Stimulated activated CD8-positive, alpha-beta memory T cell treated with anti-CD3 and anti-CD28 coated beads, Interleukin-12 subunit alpha, Interleukin-12 subunit beta, amount 100 ng/mL, for 24 hours (primary cell): ENCODE measurements at regions not wholly inside any gene's neighbourhood (a gene's known extent, or its start where the extent isn't known, plus 50 kb on each side); places are given as distances from the start of the nearest gene placed in this dataset.
"Not testable (repeated sequence)": the region's sequence is repeated elsewhere in the genome, so short reads cannot be mapped to it uniquely, and the experiment has no call there.

Experiments used
- DNase-seq: peaks from one replicate; pipeline ENCODE4 v3.0.0-alpha.2; 2020; ENCODE audit errors: extremely low read depth

DNA sequence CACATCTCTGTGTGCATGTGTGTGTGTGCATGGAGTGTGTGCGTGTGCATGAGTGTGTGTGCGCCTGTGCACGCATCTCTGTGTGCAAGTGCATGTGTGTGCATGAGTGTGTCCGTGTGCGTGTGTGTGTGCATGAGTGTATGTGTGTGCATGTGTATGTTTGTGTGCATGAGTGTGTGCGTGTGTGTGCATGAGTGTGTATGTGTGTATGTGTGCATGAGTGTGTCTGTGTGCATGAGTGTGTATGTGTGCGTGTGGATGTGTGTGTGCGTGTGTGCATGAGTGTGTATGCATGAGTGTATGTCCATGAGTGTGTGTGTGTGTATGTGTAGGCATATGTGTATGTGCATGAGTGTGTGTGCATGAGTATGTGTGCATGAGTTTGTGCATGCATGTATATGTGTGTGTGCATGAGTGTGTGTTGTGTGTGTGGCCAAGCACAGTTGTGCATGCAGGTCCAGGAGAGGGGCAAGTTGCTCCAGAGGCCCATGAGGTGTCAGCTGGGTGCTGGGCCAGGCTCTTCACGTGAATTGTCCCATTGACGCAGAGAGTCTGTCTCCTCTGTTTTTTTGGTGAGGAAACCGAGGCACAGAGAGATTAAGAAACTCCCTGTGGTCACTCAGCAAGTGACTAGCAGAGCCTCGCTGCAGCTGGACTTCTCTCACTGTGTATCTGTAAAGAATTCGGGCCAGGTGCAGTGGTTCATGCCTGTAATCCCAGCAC, 75.5 kb downstream of the ASB1 start:
- DNase-seq, result no peak

DNA sequence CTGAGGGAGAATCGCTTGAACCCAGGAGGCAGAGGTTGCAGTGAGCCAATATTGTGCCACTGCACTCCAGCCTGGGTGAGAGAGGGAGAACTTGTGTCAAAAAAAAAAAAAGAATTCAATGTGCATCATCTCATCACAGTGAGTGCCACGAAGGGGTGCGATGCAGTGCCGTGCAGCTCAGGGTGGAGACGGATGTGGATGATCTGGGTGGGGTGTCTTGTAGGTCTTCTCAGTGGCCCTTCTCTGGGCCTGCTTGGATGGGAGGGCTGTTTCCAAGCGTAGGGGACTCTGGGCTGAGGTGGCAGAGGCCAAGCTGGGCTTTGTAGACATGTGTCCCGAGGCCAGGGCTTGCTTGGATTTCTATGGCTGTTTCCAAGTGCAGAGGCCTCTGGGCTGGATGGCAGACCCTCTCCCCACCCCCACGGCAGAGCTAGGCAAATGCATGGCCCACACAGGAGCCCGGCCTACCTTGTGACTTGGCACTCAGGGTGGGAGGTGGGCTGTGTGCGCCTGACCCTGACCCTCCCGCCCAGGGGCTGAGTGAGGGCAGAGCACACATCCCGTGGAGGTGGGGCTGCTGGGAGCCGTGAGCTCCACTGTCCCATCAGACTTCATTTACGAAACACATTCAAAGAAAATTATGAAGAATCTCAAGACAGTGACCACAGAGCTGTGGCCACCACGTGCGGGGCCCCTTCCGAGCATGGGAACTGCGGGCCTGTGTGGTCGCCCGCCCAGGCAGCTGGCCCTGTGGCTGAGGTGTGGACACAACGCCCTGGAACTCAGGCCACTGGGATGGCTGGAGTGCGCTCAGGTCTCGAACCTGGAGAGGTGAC, 76.4 kb downstream of the ASB1 start:
- no peak for DNase-seq

DNA sequence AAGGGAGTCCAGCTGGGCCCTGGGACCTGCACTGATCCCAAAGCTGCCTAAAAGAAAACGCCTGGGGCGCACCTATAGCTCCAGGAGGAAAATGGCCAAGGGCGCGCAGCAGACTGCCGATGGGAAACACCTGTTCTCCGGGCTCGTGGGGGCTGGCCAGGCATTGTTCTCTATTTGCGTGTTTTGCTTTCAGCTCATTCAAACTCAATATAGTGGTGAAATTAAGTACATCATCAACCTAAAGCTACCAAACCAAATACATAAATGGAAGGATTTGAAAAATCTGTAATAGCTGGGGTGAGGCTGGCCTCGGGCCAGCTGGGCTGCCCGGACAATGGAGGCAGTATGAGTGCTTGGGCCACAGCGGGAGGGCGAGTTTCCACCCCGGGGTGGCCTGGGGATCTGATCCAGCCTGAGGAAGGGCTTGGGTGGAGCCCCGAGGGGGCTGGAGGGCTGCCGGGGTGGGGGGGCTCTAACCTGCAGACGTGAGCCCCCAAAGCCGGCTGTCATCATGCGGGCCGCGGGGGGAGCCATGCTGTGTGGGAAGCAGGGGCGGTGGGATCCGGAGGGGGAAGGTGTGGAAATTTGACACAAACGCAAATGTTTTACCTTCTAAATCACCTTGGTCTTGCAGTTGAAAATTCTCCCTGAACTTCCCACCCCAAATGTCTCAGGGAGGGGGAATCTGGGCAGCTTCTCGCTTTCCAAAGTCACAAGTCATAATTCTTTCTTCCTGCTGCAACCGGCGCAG, 77.6 kb downstream of the ASB1 start:
- no peak for DNase-seq

DNA sequence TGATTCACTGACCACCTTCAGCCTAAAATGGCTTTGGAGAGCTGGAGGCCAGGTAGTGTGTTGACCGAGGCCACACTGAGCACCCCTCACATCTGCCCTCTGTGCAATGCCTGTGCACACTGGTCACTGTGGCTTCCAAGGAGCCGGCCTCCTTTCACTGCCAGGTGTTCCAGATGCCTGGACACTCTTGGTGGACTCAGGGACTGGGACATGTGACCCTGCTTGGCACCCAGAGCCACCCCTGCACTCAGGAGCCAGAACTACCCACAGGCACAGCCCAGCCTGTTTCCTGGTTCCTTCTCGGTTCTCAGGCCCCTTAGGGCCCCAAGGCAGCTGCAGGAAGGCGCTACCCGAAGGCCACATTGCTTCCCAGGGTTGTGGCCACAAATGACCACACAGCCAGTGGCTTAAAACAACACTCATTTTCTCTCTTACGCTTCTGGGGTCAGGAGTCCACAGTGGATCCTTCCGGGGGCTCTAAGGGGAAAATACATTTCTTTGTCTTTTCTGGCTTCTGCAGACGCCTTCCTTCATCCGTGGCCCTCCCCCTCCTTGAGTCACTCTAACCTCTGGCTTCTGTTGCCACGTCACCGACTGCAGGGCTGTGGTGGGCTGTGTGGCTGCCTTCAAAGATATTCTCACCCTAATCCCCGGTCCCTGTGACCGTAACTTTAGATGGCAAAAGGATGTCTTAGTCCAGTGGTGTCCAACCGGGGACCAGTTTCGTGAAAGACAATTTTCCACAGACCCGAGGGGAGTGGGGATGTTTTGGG, 78.6 kb downstream of the ASB1 start:
- DNase-seq, result no peak

DNA sequence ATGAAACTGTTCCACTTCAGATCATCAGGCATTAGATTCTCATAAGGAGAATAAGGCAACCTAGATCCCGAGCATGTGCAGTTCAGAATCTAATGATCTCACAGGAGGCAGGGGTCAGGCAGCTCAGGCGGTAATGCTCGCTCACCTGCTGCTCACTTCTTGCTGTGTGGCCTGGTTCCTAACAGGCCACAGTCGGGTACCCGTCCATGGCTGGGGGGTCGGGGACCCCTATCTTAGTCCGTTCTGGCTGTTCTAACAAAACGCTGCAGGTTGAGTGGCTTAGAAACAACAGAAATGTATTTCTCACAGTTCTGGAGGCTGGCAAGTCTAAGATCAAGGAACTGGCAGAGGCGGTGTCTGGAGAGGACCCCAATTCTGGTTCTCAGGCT, 79.2 kb downstream of the ASB1 start:
- no peak for DNase-seq

DNA sequence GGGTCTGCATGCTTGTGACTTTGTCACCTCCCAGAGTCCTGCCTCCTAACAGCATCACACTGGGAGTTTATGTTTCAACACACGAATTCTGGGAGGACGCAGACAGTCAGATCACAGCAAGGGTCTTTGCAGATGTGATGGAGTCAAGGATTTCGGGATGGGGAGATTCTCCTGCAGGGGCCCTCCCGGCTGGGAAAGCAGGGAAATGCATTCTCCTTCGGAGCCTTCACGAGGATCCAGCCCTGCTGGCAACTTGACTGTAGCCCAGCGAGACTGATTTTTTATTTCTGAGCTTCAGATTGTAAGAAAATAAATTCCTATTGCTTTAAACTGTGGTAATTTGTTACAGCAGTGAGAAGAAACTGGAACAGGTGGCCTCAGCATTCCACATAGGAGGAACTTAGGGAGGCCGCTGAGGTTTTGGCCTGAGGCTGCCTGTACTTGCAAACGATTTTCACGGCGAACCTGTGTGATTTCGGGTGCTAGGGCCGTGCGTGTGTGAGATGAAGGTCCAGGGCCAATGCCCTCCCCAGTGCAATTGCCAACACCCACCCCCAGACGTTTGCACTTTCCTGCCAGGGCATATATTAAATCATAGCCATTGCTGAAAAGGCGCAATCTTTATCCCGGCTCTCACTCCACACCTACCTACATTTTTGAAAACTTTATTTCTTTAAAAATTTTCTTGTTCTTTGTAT, 79.8 kb downstream of the ASB1 start:
- no peak for DNase-seq

DNA sequence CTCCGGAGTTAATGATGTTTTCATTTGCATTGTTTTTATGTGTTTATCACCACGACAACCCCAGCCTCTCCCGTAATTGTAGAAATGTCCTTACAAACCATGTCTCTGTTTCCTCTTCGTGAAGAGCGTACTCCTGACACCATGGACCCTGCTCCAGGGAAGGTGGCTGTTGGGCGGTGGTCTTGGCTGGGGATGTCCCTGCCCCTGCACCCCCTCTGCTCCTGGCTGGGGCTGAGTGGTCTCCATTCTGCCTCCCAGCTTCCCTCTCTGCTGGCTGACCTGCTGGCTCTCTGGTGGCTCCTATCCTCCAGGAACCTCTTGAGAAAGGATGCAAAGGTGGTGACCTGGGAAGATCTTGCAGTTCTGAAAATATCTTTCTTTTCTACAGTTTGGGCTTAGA, 81.1 kb downstream of the ASB1 start:
- DNase-seq, result no peak

DNA sequence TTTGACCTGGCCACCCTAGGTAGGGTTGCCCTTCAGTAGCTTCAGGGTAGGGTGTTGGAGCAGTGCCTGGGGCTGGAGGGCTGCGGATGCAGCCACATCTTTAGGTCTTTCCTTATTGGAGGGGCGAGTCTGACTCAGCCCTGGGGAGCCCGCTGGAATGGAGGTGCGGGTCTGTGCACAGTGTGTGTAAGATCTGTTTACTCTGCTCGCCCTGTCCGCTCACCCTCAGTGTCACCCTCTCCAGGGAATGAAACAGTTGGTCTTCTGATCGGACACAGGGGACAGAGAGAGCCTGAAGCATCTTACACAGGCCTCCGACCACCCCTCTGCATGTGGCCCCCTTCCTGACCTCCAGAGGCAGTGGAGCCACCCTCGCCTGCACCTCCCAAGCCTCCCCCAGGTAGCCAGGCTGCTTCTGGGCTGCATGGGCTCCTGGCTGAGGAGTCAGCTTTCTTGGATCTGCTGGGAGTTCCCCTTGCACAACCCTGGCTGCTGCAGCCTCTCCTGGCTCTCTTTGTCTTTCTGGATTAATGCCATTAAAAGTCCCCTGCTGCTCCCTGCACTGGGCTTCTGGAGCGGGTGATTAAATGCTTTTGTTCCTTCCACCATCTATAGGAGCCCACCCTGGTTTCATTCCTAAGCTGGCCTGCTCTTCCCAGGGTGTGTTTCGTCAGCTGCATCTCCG, 82.6 kb downstream of the ASB1 start:
- DNase-seq, result no peak

DNA sequence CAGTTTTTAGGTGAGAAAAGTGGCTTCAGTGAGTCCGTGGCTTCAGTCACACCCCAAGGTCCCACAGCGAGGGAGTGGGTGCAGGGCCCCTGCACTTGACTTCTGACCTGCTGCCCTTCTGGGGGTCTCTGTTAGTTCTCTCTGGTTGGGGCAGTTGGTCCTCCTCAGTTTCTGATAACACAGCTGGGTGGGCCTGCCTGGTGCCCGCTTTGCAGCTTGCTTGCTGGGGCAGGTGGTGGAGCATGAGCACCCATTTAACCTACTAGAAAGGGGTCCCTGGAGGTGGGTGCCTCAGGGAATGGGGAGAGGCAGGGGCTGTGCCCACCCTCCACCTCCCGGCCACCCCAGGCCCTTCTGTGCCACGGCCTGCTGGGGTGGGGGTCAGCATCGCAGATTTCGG, 83.2 kb downstream of the ASB1 start:
- no peak for DNase-seq

DNA sequence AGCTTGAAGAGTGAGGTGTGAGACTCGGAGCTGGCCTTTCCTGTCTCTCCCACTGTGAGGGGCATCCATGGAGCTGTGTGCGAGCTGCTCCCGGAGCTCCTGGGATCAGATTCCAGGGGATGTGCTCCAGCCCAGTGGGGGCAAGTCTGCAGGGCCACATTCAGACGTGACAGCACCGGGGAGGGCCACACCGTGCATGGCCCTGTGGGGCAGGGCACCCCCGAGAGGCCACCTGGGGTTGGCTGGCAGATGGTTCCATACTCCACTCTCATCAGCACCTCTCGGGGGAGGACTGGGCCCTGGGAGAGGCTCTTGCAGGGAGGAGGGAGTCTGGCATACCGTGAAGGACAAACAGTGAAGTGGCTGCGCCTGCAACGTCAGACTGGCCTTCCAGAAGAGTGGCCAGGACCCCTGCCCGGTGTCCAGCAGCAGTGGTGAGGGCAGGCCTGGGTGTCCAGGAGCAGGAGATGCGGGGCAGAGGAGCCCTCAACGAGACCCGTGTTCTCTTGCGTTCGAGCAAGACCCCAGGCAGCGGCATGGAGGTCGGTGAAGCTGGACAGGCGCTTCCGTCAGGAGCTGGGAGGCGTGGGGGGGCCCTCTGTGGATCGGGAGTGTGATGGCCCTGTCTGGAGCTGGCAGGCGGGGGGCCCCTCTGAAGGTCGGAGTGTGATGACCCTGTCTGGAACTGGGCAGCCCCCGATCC, 84.3 kb downstream of the ASB1 start:
- DNase-seq, result no peak

DNA sequence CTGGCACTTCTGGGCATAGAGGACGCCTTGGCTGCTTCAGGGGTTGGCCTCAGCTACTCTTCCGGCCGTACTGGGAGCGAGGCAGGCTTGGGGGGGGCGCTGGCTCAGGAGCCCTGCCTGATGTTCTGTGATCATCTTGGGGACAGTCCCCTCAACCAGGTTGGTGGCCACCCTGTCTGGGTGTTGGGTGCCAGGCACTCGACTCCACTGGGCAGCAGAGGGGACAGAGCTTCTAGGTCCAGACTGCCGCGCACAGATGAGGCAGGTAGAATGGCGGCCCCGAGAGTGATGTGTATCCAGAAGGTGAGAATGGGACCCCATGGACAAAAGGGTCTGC, 84.9 kb downstream of the ASB1 start:
- no peak for DNase-seq

DNA sequence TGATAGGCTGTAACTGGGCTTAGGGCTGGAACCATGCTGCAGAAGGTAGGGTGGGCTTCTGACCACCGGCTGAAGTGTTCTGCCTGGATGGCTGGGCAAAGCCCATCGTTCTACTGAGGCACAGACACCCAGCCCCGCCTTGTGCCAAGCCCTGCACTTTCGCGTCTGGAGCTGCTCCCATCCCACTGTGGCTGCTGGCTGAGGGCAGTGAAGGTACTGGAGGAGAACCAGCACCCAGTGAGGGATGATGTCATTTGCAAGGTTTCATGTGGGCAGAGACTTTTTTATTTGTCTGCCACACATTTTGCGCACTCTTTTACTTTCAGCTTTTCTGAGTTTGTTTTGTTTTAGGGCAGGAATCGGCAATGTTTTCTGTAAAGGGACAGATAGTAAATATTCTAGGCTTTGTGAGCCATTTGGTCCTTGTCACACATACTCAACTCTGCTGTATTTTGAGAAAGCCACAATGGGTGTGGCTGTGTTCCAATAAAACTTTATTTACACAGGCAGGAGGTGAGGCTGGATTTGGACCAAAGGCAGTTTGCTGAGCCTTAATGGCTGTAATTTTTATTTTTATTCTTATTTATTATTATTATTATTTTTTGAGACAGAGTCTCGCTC, 85.6 kb downstream of the ASB1 start:
- DNase-seq, result no peak

DNA sequence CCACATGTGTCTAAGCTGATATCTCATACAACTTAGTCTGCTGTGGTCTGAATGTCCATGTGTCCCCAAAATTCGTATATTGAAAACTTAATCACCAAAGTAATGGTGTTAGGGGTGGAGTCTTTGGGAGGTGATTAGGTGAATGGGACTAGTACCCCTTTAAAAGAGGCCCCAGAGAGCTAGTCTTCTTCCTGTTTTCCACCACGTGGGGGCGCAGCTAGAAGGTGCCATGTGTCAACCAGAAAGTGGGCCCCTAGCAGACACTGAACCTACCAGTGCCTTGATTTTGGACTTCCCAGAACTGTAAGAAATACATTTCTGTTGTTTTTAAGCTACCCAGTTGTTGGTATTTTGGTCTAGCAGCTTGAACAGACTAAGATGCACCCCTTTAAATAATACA, 86.6 kb downstream of the ASB1 start:
- DNase-seq, result no peak

DNA sequence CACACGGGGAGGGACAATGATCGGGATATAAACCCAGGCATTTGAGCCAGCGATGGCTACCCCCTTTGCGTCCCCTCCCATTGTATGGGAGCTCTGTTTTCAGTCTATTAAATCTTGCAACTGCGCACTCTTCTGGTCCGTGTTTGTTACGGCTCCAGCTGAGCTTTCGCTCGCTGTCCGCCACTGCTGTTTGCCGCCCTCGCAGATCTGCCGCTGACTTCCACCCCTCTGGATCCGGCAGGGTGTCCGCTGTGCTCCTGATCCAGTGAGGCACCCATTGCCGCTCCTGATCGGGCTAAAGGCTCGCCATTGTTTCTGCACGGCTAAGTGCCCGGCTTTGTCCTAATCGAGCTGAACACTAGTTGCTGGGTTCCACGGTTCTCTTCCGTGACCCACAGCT, 87.3 kb downstream of the ASB1 start:
- not testable (repeated sequence) for DNase-seq

DNA sequence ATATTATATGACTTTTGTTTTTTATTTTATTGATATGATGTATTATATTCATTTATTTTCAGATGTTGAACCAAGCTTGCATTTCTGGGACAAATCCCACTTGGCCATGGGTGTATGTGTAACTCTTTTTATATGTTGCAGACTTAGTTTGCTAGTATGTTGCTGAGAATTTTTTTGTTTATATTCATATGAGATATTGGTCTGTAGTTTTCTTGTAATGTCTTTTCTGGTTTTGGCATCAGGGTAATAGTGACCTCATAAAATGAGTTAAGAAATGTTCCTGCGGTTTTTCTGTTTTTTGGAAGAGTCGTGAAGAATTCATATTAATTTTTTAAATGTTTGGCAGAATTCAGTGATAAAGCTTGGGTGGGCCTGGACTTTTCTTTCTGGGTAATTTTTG, 88.7 kb downstream of the ASB1 start:
- no peak for DNase-seq

DNA sequence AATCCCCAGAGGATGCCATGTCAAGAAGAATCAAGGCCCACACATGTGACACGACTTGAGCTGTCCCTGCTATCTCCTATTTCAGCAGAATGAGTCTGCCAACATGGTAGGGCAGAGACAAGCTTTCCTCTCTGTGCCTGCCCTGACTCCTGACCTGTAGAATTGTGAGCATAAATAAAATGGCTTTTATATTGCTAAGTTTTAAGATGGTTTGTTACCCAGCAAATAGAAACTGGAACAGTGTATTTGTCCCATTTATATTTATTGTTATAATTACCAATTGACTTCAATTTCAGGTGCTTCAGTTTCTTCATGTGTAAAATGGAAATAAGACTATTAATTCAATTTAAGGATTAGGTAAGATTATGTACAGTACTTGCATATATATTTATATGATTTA, 90.5 kb downstream of the ASB1 start:
- DNase-seq, result no peak

DNA sequence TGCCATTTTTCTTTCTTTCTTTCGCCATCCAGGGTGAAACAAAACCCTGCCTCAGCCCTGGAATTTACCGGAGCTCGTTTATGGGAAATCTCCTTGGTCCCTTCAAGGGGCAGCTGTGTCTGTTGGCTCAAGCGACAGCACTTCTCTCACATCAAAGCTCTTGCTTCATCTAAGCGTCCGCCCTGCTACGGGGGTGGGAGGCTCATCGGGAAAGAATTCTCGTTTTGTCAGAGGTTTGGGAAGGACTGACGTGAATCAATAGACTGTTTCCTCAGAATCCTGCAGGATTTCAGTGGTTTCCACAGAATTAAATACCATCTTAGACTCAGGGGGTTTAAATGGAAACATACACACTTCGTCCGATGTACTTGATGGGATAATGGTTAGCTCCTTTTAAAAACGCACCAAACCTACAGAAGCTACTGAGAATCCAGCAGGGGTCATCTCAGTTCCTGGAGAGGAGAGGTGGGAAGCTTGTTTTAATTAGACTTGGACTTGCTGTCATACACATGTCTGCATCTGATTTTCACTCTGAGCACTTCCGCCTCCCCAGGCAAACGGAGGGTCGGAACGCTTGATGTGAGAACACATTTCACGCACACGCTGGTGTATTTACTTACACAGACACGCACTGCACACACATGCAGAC, 91.6 kb downstream of the ASB1 start:
- DNase-seq, result no peak

DNA sequence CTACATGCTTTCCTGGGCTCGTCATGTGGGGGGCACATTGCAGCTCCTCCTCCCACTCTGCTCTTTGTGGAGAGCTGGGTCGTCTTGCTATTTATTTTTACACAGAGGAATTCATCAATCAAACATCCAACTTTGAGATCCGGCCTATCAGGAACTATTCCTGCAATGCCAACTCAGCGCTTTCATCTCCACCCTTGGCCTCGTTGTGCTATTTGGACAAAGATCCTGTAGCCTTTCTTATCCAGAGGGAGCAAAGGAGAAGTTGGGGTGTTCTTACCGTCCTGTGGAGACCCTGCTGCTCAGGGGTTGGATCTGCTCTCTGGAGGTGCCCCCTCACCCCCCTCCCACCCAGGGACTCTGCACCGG, 92.1 kb downstream of the ASB1 start:
- no peak for DNase-seq

DNA sequence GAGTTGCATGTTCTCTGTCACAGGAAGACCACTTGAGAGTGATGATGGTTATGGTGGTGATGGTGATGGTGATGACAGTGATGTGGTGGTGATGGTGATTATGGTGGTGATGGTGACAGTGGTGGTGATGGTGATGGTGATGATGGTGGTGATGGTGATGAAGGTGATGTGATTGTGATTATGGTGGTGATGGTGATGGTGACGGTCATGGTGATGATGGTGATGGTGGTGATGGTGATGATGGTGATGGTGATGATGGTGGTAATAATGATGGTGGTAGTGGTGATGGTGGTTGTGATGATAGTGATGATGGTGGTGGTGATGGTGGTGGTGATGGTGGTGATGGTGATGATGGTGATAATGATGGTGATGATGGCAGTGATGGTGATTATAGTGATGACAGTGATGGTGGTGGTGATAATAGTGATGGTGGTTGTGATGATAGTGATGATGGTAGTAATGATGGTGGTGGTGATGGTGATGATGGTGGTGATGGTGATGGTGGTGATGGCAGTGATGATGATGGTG, 93.7 kb downstream of the ASB1 start:
- no peak for DNase-seq
